HG02943 (cell line): ENCODE measurements at regions not wholly inside any gene's neighbourhood (a gene's known extent, or its start where the extent isn't known, plus 50 kb on each side); places are given as distances from the start of the nearest gene placed in this dataset.

Experiments
- ATAC-seq: cut with Tn5 transposase; IDR thresholded peaks from one replicate; pipeline ENCODE4 v1.9.1; 2021; ENCODE audit warnings: mild to moderate bottlenecking, low read depth, moderate library complexity; ENCODE audit not compliant: unreplicated experiment

- no peak for ATAC-seq
Observed at GRCh38 chr6:3996349-3996748, 82.6 kb downstream of the FAM217A start.

- ATAC-seq, result no peak
Observed at GRCh38 chr6:3997177-3997770, 81.7 kb downstream of the FAM217A start.

GRCh38 chr6:3999800-4000661 is 78.9 kb downstream of the FAM217A start:
- no peak for ATAC-seq

- no peak for ATAC-seq
Observed at GRCh38 chr6:4004249-4004648, 74.7 kb downstream of the FAM217A start.

- no peak for ATAC-seq
Observed at GRCh38 chr6:4008324-4009047, 70.5 kb downstream of the FAM217A start.

- ATAC-seq, result no peak
Observed at GRCh38 chr6:4009486-4009885, 69.5 kb downstream of the FAM217A start.

GRCh38 chr6:4010048-4010447 is 68.9 kb downstream of the FAM217A start:
- no peak for ATAC-seq

GRCh38 chr6:4010689-4011090 is 68.2 kb downstream of the FAM217A start:
- ATAC-seq, result no peak

GRCh38 chr6:4012826-4013225 is 66.1 kb downstream of the FAM217A start:
- ATAC-seq, result no peak

GRCh38 chr6:4017058-4017739 is 61.7 kb downstream of the FAM217A start:
- ATAC-seq, result no peak

- no peak for ATAC-seq
Observed at GRCh38 chr6:4017834-4018170, 61.1 kb downstream of the FAM217A start.

GRCh38 chr6:4018171-4018923 is 60.6 kb downstream of the FAM217A start:
- ATAC-seq, result peak; percentile 71
